ENCODE measurements at regions not wholly inside any gene's neighbourhood (a gene's known extent, or its start where the extent isn't known, plus 50 kb on each side); places are given as distances from the start of the nearest gene placed in this dataset.

DNA sequence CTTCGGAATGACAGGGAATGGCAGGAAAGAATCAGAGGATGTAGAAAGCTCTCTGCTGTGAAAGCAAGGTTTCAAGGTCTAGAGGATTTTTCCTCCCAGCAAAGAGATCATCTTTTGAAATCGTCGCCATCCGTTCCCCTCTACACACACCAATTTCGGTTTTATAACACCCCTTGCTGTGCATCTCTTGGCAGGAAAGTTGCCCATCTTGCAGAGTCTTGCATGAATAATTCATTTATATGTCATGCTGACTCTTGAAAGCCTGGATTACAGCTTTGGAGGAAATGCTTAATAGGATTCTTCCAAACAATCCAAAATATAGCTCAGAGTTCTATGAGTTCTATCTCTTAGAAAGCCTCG, 262.7 kb downstream of the CHL1 start:
- DNase-seq (ENCODE audit: low read depth): no peak

GRCh38 chr3:461006-461405, 264.4 kb downstream of the CHL1 start:
- DNase-seq (ENCODE audit: low read depth): no peak

GRCh38 chr3:462851-463250, 266.3 kb downstream of the CHL1 start:
- DNase-seq (ENCODE audit: low read depth): no peak

DNA sequence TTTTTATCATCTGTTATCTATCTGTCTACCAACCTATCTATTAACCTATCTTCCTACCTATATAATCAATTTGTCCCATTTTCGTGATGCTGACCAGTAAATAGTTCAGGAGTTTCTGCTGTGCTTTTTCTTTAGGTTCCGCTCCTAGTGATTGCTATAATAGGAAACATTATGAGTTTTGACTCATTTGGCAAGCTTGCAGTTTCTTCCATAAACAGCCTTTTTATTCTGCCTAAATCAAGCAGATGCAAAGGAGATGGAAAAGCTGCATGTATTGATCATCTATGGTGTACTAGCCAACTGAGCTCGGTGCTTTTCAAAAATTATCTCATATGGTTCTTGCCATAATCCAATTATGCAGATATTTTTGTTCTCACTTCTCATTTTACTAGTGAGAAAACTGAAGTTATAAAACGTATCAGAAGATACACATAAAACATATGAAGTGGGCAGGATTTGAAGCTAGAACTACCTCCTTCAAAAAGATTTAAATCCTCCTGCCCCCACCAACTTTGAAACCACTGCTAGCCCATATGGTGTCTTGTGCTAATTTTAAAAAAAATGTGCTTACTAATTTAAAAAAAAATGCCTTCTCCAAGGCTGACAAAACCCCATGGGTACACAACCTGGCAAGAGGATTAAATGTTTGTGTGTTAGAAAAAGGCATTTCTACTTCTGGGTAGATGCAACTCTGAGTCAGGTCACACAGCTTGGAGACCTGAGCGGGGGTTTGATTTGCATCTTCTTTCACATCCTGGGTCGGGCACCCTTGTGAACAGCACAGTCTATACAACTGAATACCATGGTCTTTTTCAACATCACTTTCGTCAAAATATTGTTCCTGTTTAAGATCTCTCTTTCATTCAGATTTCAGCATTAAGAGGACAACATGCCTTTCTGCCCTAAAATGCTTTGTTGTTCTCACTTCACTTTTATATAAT, 267.0 kb downstream of the CHL1 start:
- no peak for DNase-seq (ENCODE audit: low read depth)

DNA sequence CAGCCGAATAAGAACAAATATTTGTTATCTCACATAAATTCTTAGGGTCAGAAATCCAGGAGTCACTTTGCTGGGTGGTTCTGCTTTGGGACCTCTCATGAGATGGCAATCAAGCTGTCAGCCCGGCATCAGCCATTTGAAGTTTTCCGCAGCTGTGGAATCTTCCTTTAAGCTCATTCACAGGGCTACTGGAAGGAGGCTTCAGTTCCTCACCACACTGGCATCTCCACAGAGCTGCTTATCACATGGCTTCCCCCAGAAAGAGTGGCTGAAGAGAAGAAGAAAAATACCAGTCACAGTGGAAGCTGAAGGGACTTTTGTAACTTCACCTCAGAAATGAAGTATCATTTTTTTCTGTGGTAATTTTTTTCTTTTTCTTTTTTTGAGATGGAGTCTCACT, 267.7 kb downstream of the CHL1 start:
- no peak for DNase-seq (ENCODE audit: low read depth)

DNA sequence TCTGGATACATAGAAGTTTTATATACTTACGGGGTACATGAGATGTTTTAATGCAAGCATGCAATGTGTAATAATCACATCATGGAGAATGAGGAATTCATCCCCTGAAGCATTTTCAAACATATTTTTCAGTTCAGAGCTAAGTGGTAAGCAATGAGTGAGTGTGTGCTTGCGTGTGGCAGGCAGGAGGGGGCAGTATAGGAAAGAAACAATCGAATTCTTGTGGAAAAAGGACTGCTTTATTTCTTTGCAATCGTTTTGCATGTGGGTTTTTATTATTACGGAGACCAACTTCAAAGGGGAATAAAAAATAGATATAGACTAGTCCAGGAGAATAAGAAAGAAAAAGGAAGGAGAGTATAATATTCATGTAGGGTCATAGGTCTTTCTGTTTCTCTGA, 271.6 kb downstream of the CHL1 start:
- no peak for DNase-seq (ENCODE audit: low read depth)

DNA sequence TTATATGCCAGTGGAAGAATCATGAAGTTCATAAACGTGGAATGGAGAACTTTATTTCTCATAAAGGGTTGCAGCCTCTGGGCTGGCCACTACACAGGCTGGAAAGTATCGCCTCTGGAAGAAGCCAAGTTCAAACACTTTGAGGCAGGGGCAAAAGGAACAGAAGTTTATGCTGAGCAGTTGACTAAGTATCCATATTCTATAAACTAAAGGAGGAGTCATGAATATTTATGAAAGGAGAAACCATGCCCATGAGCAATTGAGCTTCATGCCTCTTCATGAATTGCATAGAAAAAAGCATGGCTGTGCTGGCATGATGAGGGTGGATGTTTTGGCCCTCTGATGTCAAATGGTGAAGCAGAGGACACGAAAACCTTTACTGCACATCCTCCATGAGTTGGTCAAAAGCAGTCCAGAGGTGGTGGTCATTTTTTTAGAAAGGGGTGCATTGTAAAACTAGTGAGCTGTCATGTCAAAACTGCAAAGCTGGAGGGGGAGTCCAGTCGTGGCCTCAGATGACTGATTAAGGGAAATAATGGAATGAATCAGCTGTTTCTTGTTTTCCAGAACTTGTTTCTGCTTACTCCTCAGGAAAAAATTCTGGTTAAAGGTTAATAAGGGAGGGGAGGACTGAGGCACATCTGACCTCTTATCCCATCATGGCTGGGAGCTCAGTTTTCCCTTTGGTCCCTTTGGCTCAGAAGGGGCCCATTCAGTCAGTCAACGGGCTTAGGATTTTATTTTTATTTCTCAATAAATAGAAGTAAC, 276.7 kb downstream of the CHL1 start:
- no peak for DNase-seq (ENCODE audit: low read depth)

GRCh38 chr3:474828-475227, 278.3 kb downstream of the CHL1 start:
- DNase-seq (ENCODE audit: low read depth): no peak

- DNase-seq (ENCODE audit: low read depth): no peak
Observed at GRCh38 chr3:480070-480469, 283.5 kb downstream of the CHL1 start.

DNA sequence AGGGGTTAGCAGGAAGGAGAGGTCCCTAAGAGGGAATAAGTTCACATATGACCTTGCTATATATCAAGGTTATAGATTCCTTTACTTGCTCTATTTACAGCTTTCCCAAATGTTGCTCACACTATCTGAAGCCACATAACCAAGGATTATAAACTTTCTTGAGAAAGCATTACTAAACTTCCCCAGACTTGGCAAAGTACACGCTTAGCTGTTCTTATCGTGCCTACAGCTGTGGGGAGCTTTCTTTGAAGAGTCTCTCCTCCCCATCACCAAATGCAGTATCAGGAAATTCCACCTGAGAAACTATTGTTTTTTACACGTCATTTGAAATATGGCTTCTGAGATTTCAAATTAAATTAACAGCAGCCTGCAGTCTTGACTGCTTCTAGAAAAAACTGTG, 284.5 kb downstream of the CHL1 start:
- DNase-seq (ENCODE audit: low read depth): no peak

GRCh38 chr3:481680-482079, 285.1 kb downstream of the CHL1 start:
- DNase-seq (ENCODE audit: low read depth): no peak

DNA sequence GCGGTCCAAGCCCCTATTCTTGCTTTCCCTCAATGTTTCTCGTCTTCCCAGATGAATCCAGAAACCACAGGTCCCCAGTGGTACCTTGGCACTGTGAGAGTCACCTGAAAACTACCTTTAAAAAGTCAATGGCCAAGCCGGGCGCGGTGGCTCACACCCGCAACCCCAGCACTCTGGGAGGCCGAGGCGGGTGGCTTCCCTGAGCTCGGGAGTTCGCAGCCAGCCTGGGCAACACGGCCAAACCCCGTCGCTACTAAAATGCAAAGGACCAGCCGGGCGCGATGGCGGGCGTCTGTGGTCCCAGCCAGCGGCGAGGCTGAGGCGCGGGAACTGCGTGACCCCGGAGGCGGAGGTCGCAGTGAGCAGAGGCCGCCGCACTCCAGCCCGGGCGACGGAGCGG, 285.9 kb downstream of the CHL1 start:
- no peak for DNase-seq (ENCODE audit: low read depth)

GRCh38 chr3:484341-484740, 287.8 kb downstream of the CHL1 start:
- DNase-seq (ENCODE audit: low read depth): no peak

DNA sequence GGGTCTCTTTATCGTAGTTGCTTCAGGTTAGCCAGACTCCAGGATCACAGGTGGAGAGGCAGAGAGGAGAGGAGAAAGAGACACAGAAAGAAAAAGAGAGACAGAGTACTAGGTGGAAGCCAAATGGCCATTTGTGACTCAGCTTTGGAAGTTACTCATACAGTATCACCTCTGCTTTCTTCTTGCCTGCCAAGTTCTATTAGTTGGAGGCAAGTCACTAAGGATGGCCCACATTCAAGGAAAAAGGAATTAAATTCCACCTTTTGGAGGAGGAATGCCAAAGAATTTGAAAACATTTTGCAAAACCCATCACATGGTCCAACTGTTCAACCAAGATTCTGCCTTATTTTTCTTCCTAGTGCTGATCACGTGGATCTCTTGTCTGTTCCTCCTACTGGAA, 291.1 kb downstream of the CHL1 start:
- DNase-seq (ENCODE audit: low read depth): no peak

DNA sequence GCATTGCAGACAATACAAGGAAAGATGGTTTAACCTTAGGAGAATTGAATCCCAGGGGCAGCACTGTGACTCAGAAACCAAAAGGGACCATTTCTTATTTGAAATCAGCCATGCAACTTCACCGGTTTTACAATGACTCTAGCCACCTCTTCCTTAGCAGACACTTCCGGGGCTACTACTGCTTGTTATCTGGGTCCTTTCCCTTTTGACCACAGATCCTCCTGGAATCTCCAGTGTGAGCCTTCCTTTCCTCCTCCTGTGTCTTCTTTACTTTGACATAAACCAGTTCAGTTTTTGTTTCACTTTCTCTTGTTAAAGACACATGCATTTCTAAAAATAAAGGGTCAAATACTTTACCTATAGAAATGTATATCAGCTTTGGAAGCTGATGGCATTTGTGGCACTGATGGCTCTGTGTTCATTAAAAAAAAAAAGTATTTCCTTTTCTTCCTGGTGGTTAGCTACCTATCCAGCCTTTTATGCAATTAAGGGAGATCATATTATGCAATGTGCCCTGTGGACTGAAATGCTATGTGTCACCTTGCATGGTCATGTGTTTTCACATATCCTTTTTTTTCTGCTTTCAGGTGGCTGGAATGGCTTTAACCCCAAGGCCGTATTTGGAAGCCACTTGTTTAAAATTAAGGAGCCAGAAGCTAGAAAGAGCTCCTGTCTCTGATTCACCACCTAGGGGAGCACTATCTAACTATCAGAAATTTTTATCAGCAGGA, 296.2 kb downstream of the CHL1 start:
- DNase-seq (ENCODE audit: low read depth): no peak

DNA sequence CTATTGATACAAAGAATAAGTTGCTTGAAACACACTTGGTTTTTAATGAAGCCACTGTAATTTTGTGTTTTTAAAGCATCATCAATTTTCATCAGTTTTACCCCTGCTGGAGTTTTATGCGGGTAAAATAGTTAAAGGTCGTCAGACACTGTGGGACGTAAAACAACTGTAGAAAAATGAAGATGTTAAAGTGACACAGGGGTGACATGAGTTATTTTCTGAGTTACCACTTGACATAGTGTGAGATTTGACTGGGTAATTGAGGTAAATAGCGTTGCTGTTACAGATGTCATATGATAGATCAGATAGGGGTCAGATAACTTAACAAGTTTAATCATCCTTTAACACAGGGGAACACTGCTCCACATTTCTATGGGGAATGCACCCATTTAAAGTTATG, 297.6 kb downstream of the CHL1 start:
- DNase-seq (ENCODE audit: low read depth): no peak

DNA sequence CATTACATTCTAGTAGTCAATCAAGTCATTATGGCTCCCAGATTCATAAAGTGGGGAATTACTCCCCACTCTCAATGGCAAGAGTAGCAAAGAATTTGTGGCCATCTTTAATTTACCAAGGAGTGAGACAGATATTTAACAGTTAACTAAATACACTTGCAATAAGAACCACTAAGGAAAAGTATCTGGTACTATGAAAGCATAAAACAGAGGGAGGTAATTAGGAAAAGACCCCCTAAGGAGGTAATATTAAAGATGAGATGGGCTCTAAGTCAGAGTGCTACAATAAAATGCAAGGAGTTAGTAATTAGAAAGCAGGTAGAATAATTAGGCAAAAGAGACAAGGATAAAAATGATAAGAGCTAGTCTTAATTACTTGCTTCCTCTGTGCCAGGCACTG, 301.9 kb downstream of the CHL1 start:
- DNase-seq (ENCODE audit: low read depth): no peak

GRCh38 chr3:499001-499761, 302.6 kb downstream of the CHL1 start:
- no peak for DNase-seq (ENCODE audit: low read depth)

DNA sequence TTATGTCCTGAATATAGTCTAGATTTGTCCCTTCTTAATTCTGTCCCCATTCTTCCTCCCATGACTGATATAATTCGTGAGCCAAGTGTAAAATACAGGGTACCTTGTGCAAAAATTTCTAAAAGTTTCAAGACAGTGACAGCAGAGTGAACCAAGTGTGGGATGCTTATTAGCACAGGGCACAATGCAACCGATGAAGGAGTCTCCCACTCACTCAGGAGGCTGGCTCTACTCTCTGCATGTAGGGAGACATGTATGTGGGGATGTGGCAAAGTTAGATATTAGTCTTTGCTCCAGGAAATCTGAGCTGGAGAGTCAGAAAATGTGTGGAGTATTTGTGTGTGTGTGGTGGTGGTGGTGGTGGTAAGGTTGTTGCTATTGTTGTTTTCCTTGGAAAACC, 305.9 kb downstream of the CHL1 start:
- no peak for DNase-seq (ENCODE audit: low read depth)

GRCh38 chr3:513301-513700, 316.7 kb downstream of the CHL1 start:
- DNase-seq (ENCODE audit: low read depth): no peak

- DNase-seq (ENCODE audit: low read depth): no peak
Observed at GRCh38 chr3:514192-514591, 317.6 kb downstream of the CHL1 start.

GRCh38 chr3:519026-519425, 322.5 kb downstream of the CHL1 start:
- DNase-seq (ENCODE audit: low read depth): no peak
